ENCODE measurements at regions not wholly inside any gene's neighbourhood (a gene's known extent, or its start where the extent isn't known, plus 50 kb on each side); places are given as distances from the start of the nearest gene placed in this dataset.

DNA sequence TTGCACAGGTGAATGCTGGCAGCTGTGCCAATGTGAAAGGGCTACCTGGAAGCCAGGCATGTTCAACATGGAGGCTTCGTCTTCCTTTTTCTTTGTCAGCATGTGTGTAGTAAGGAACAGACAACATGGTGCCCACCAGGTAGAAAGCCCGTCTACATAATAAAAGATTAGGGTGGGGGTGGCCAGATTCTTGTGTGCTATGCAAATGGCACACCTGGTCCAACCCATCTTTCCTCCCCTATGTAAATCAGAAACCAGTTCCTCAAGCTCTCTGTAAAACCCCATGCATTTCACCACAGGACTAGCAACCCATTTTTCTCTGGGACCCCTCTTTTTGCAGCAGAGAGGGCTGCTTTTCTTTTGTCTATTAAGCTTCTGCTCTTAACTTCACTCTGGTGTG is 72.3 kb upstream of the ZP4 start (continued):
- TF ChIP-seq, protein P1, sequence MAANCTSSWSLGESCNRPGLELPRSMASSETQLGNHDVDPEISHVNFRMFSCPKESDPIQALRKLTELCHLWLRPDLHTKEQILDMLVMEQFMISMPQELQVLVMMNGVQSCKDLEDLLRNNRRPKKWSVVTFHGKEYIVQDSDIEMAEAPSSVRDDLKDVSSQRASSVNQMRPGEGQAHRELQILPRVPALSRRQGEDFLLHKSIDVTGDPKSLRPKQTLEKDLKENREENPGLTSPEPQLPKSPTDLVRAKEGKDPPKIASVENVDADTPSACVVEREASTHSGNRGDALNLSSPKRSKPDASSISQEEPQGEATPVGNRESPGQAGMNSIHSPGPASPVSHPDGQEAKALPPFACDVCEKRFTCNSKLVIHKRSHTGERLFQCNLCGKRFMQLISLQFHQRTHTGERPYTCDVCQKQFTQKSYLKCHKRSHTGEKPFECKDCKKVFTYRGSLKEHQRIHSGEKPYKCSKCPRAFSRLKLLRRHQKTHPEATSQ (tag by site-specific recombination; IDR thresholded peaks at IDR 0.05), result no peak

DNA sequence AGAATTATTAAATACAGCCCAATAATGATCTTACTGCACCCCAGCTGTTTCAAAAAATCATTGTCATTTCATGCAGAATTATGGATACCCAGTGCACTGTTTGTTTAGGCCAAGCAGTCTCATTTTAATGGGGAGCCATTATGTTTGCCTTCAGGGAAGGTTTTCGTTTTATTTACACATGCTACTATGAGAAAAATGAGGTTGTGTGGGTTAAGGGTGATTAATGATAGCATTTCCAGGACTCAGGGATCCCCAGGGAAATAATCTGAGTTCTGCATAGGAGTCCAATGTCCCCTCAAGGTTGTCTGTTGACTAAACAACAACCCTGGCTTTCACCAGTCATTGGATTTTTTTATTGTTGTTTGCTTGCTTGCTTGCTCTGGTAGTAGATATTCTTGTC is 71.0 kb upstream of the ZP4 start:
- no peak for TF ChIP-seq ZBTB20 (tag by site-specific recombination; IDR thresholded peaks at IDR 0.05)
- no peak for TF ChIP-seq ZXDB (tag by site-specific recombination; IDR thresholded peaks at IDR 0.05)
- no peak for TF ChIP-seq ZNF266 (tag by site-specific recombination; IDR thresholded peaks at IDR 0.05; ENCODE audit: low read depth)
- TF ChIP-seq, protein P2, sequence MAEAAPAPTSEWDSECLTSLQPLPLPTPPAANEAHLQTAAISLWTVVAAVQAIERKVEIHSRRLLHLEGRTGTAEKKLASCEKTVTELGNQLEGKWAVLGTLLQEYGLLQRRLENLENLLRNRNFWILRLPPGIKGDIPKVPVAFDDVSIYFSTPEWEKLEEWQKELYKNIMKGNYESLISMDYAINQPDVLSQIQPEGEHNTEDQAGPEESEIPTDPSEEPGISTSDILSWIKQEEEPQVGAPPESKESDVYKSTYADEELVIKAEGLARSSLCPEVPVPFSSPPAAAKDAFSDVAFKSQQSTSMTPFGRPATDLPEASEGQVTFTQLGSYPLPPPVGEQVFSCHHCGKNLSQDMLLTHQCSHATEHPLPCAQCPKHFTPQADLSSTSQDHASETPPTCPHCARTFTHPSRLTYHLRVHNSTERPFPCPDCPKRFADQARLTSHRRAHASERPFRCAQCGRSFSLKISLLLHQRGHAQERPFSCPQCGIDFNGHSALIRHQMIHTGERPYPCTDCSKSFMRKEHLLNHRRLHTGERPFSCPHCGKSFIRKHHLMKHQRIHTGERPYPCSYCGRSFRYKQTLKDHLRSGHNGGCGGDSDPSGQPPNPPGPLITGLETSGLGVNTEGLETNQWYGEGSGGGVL (tag by site-specific recombination; IDR thresholded peaks at IDR 0.05), result no peak
- no peak for TF ChIP-seq ZNF791 (tag by site-specific recombination; IDR thresholded peaks at IDR 0.05)
- TF ChIP-seq, protein P3, sequence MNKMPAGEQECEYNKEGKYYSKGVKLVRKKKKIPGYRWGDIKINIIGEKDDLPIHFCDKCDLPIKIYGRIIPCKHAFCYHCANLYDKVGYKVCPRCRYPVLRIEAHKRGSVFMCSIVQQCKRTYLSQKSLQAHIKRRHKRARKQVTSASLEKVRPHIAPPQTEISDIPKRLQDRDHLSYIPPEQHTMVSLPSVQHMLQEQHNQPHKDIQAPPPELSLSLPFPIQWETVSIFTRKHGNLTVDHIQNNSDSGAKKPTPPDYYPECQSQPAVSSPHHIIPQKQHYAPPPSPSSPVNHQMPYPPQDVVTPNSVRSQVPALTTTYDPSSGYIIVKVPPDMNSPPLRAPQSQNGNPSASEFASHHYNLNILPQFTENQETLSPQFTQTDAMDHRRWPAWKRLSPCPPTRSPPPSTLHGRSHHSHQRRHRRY (tag by site-specific recombination; IDR thresholded peaks at IDR 0.05), result no peak
- TF ChIP-seq ZNF324 (tag by site-specific recombination; IDR thresholded peaks at IDR 0.05), result no peak
- no peak for TF ChIP-seq YY2 (tag by site-specific recombination; IDR thresholded peaks at IDR 0.05)
- no peak for TF ChIP-seq ZNF112 (tag by site-specific recombination; IDR thresholded peaks at IDR 0.05)
- TF ChIP-seq, protein P4, sequence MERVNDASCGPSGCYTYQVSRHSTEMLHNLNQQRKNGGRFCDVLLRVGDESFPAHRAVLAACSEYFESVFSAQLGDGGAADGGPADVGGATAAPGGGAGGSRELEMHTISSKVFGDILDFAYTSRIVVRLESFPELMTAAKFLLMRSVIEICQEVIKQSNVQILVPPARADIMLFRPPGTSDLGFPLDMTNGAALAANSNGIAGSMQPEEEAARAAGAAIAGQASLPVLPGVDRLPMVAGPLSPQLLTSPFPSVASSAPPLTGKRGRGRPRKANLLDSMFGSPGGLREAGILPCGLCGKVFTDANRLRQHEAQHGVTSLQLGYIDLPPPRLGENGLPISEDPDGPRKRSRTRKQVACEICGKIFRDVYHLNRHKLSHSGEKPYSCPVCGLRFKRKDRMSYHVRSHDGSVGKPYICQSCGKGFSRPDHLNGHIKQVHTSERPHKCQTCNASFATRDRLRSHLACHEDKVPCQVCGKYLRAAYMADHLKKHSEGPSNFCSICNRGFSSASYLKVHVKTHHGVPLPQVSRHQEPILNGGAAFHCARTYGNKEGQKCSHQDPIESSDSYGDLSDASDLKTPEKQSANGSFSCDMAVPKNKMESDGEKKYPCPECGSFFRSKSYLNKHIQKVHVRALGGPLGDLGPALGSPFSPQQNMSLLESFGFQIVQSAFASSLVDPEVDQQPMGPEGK (tag by site-specific recombination; IDR thresholded peaks at IDR 0.05), result no peak
- no peak for TF ChIP-seq RBAK (tag by site-specific recombination; IDR thresholded peaks at IDR 0.05)
- no peak for TF ChIP-seq KLF8 (tag by site-specific recombination; IDR thresholded peaks at IDR 0.05)
- no peak for TF ChIP-seq ZNF610 (tag by site-specific recombination; IDR thresholded peaks at IDR 0.05; ENCODE audit: borderline replicate concordance)
- no peak for TF ChIP-seq FEZF1 (tag by site-specific recombination; IDR thresholded peaks at IDR 0.05)
- TF ChIP-seq ZBTB21 (tag by site-specific recombination; IDR thresholded peaks at IDR 0.05), result no peak
- TF ChIP-seq ZNF549 (tag by site-specific recombination; IDR thresholded peaks at IDR 0.05), result no peak
- TF ChIP-seq ZNF169 (tag by site-specific recombination; IDR thresholded peaks at IDR 0.05), result no peak
- TF ChIP-seq ZNF174 (tag by site-specific recombination; IDR thresholded peaks at IDR 0.05), result no peak
- Histone ChIP-seq H3K4me3 (ENCODE audit: low read depth, low read length) (no peak overlapping the region), H3K36me3 (ENCODE audit: control insufficient read depth in 2 of 2, insufficient read depth in 1 of 2, low read length in 2 of 2) (no peaks in the 10 kb centered on the region), H3K27ac (ENCODE audit: extremely low read depth, low read depth, low read length) (no peak overlapping the region), H3K4me1 (ENCODE audit: control insufficient read depth, insufficient read depth, low read length) (no peaks in the 10 kb centered on the region), H3K9me3 (ENCODE audit: control insufficient read depth, insufficient read depth, low read depth, low read length) (no peaks in the 10 kb centered on the region)
- POLR2A ChIA-PET, result no interaction called here
- CTCF ChIA-PET, result no interaction called here

DNA sequence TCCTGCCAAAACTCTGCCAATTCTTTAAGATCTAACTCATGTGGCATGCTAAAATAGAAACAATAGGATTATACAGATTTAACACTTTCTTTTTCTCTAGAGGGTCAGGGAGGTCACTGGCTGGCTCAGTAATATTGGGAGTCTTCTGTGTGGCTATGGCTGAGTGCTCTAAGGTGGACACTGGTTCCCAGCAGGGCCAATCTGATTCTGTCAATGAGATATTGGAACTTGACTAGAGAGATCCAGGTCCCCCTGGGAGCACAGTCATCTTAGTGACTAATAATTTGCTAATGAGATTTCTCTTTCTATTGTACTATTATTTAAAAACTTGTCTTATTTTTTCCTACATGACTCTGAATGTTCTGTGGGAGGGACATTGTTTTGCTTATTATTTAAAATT is 69.1 kb upstream of the ZP4 start:
- H3K4me3 ChIP-seq (ENCODE audit: low read depth, low read length), result no peak overlapping the region
- no peaks in the 10 kb centered on the region for H3K36me3 ChIP-seq (ENCODE audit: control insufficient read depth in 2 of 2, insufficient read depth in 1 of 2, low read length in 2 of 2)
- ChIA-PET POLR2A (no interaction called here), CTCF (interaction anchor here (0.8 kb wide), 1 partner anchor 60 kb away, joined by 3 read pairs; no protein-coding TSS in a partner anchor)
- H3K9me3 ChIP-seq (ENCODE audit: control insufficient read depth, insufficient read depth, low read depth, low read length), result no peaks in the 10 kb centered on the region
- H3K4me1 ChIP-seq (ENCODE audit: control insufficient read depth, insufficient read depth, low read length), result no peaks in the 10 kb centered on the region
- no peak overlapping the region for H3K27ac ChIP-seq (ENCODE audit: extremely low read depth, low read depth, low read length)
- TF ChIP-seq OVOL3 (tag by site-specific recombination; IDR thresholded peaks at IDR 0.05) (no peak), ZNF837 (tag by site-specific recombination; IDR thresholded peaks at IDR 0.05) (no peak), ZNF560 (tag by site-specific recombination; IDR thresholded peaks at IDR 0.05; ENCODE audit: borderline replicate concordance) (no peak), ZBTB17 (tag by site-specific recombination; IDR thresholded peaks at IDR 0.05) (no peak), TCF7L2 (IDR thresholded peaks at IDR 0.05; ENCODE audit: borderline replicate concordance, low read depth, low read length) (no peak), ZBTB8A (tag by site-specific recombination; IDR thresholded peaks at IDR 0.05) (no peak)
- TF ChIP-seq, protein P5, sequence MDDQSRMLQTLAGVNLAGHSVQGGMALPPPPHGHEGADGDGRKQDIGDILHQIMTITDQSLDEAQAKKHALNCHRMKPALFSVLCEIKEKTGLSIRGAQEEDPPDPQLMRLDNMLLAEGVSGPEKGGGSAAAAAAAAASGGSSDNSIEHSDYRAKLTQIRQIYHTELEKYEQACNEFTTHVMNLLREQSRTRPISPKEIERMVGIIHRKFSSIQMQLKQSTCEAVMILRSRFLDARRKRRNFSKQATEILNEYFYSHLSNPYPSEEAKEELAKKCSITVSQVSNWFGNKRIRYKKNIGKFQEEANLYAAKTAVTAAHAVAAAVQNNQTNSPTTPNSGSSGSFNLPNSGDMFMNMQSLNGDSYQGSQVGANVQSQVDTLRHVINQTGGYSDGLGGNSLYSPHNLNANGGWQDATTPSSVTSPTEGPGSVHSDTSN (CRISPR knock-in tag; IDR thresholded peaks at IDR 0.05), result no peak
- TF ChIP-seq, protein P6, sequence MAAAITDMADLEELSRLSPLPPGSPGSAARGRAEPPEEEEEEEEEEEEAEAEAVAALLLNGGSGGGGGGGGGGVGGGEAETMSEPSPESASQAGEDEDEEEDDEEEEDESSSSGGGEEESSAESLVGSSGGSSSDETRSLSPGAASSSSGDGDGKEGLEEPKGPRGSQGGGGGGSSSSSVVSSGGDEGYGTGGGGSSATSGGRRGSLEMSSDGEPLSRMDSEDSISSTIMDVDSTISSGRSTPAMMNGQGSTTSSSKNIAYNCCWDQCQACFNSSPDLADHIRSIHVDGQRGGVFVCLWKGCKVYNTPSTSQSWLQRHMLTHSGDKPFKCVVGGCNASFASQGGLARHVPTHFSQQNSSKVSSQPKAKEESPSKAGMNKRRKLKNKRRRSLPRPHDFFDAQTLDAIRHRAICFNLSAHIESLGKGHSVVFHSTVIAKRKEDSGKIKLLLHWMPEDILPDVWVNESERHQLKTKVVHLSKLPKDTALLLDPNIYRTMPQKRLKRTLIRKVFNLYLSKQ (tag by site-specific recombination; IDR thresholded peaks at IDR 0.05; ENCODE audit: borderline replicate concordance), result no peak
